Osteoblast (primary cell): ENCODE measurements at regions not wholly inside any gene's neighbourhood (a gene's known extent, or its start where the extent isn't known, plus 50 kb on each side); places are given as distances from the start of the nearest gene placed in this dataset.

ENCODE experiments used
- DNase-seq: peaks from one replicate; pipeline ENCODE4 v3.0.0; 2011; ENCODE audit warnings: low spot score, mixed read lengths; ENCODE audit not compliant: insufficient read length; ENCODE audit errors: missing footprints
- H2AFZ ChIP-seq: 2 replicates; pipeline ENCODE4 v1.6.0; 2011; ENCODE audit warnings: mild to moderate bottlenecking, low read length
- H3K27ac ChIP-seq: 2 replicates; pipeline ENCODE4 v1.5.1; 2011; ENCODE audit warnings: mild to moderate bottlenecking, low read depth, low read length, moderate library complexity
- H3K27me3 ChIP-seq: 2 replicates; pipeline ENCODE4 v1.6.0; 2012; ENCODE audit warnings: mild to moderate bottlenecking, control low read depth, inconsistent platforms, low read length, moderate library complexity; ENCODE audit not compliant: insufficient read depth
- H3K36me3 ChIP-seq: 2 replicates; pipeline ENCODE4 v1.5.1; 2011; ENCODE audit warnings: mild to moderate bottlenecking, low read length, control low read depth, moderate library complexity; ENCODE audit not compliant: insufficient read depth
- H3K4me1 ChIP-seq: 2 replicates; pipeline ENCODE4 v1.5.1; 2011; ENCODE audit warnings: mild to moderate bottlenecking, low read length, control low read depth, moderate library complexity; ENCODE audit not compliant: insufficient read depth
- H3K4me2 ChIP-seq: 2 replicates; pipeline ENCODE4 v1.6.0; 2011; ENCODE audit warnings: mild to moderate bottlenecking, low read length; ENCODE audit not compliant: insufficient read depth
- H3K4me3 ChIP-seq: fragments of 200-600 bp; sonication (generic); 3 replicates; pipeline ENCODE4 v1.5.1; 2012; ENCODE audit warnings: mild to moderate bottlenecking, low read length, inconsistent platforms; ENCODE audit not compliant: insufficient read depth
- H3K79me2 ChIP-seq: 2 replicates; pipeline ENCODE4 v1.6.0; 2012; ENCODE audit warnings: mild to moderate bottlenecking, low read length, control low read depth, inconsistent platforms; ENCODE audit not compliant: insufficient read depth
- H3K9me3 ChIP-seq: 2 replicates; pipeline ENCODE4 v1.5.1; 2011; ENCODE audit warnings: low read depth, low read length, control low read depth
- H4K20me1 ChIP-seq: 2 replicates; pipeline ENCODE4 v1.6.0; 2012; ENCODE audit warnings: mild to moderate bottlenecking, low read length, control low read depth; ENCODE audit not compliant: insufficient read depth
- TF ChIP-seq, protein P1 (sequence below): IDR thresholded peaks from 2 replicates; pipeline ENCODE4 v1.5.1; 2011; ENCODE audit warnings: mild to moderate bottlenecking, low read depth, low read length, moderate library complexity; ENCODE audit errors: extremely low read depth

DNA sequence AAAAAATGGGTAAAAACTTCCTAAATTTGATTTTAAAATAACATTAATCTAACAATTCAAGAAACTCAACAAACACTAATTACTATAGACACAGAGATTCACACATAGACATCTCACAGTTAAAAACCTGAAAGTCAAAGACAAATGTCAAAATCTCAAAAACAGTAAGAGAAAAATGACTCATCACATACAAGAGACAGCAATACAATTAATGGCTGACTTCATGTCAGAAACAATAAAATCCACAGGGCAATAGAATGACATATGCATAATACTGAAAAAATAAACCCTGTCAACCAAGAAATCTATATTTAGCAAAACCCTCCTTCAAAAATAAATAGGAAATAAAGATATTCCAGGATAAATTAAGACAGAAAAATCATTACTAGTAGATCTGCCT lies 200.4 kb downstream of the CEMIP2 start:
- Histone ChIP-seq H2AFZ (no peak overlapping the region), H3K9me3 (no peaks in the 10 kb centered on the region), H3K36me3 (no peaks in the 10 kb centered on the region), H3K27me3 (no peaks in the 10 kb centered on the region), H3K4me1 (no peaks in the 10 kb centered on the region), H3K4me3 (no peak overlapping the region), H3K4me2 (no peak overlapping the region), H3K27ac (no peak overlapping the region), H4K20me1 (no peaks in the 10 kb centered on the region), H3K79me2 (no peaks in the 10 kb centered on the region)
- DNase-seq = no peak
- TF ChIP-seq, protein P1, sequence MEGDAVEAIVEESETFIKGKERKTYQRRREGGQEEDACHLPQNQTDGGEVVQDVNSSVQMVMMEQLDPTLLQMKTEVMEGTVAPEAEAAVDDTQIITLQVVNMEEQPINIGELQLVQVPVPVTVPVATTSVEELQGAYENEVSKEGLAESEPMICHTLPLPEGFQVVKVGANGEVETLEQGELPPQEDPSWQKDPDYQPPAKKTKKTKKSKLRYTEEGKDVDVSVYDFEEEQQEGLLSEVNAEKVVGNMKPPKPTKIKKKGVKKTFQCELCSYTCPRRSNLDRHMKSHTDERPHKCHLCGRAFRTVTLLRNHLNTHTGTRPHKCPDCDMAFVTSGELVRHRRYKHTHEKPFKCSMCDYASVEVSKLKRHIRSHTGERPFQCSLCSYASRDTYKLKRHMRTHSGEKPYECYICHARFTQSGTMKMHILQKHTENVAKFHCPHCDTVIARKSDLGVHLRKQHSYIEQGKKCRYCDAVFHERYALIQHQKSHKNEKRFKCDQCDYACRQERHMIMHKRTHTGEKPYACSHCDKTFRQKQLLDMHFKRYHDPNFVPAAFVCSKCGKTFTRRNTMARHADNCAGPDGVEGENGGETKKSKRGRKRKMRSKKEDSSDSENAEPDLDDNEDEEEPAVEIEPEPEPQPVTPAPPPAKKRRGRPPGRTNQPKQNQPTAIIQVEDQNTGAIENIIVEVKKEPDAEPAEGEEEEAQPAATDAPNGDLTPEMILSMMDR = no peak

DNA sequence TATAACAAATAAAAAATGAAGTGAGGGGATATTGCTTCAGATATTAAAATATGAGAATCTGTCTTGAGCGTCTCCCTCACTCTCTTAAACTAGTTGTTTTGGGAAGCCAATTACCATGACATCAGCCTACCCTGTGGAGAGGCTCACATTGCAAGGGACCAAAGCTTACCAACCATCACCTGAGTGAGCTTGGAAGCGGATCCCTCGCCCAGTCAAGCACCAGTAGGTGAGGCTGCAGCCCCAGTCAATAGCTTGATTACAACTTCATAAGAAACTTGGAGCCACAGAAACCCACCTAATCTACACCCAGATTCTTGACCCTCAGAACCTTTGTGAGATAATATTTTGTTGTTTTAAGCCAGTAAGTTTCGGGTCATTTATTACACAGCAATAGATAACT lies 206.2 kb downstream of the CEMIP2 start:
- Histone ChIP-seq H3K36me3 (no peaks in the 10 kb centered on the region), H3K4me1 (no peaks in the 10 kb centered on the region), H3K4me2 (no peak overlapping the region), H2AFZ (no peak overlapping the region), H3K4me3 (no peak overlapping the region), H3K79me2 (no peaks in the 10 kb centered on the region), H4K20me1 (no peaks in the 10 kb centered on the region), H3K9me3 (no peaks in the 10 kb centered on the region), H3K27ac (no peak overlapping the region), H3K27me3 (no peaks in the 10 kb centered on the region)
- DNase-seq = no peak
- TF ChIP-seq, protein P1 = no peak

DNA sequence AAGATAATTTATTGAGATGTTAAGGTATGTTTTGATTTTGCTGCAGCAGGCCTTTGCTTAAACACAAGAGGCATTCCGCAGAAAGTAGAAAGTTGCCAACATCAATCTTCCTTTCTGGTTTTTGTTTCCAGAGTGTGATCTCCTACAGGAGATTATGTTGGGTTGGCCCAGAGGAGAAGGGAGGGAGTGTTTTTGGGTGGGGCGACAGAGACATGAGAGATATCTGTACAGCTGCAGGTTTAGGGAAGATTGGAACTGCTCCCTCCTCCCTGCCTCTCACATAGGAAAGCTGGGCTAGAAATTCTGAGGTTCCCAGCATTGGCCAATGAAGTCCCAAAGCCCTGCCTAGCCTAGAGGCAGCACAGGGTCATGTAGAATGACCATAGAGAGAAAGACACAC lies 211.0 kb downstream of the CEMIP2 start:
- Histone ChIP-seq H3K27me3 (no peaks in the 10 kb centered on the region), H3K9me3 (no peaks in the 10 kb centered on the region), H3K4me1 (no peaks in the 10 kb centered on the region), H3K79me2 (no peaks in the 10 kb centered on the region), H4K20me1 (no peaks in the 10 kb centered on the region), H3K27ac (no peak overlapping the region), H3K36me3 (no peaks in the 10 kb centered on the region), H2AFZ (no peak overlapping the region), H3K4me2 (no peak overlapping the region), H3K4me3 (no peak overlapping the region)
- TF ChIP-seq, protein P1 = no peak
- DNase-seq = no peak

DNA sequence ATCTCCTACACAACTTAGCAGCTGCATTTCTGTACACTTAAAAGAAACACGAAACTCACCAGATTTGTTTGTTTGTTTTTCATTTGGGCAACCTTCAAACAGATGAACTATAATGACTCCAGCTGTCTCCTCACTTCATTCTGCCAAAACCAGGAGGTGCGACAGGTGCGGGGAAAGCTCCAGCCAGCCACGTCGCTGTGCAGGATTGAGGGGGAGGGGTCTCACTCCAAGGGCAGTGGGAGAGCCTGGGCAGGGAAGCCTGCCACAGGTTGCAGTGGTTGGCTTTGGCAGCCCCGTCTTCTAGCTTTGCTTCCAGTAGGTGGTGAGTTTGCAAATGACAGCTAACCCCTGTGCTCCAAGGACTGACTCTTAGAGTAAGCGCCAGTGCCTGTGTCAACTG lies 215.8 kb downstream of the CEMIP2 start:
- Histone ChIP-seq H3K79me2 (no peaks in the 10 kb centered on the region), H3K4me2 (no peak overlapping the region), H3K27ac (no peak overlapping the region), H2AFZ (no peak overlapping the region), H3K36me3 (no peaks in the 10 kb centered on the region), H3K4me1 (no peaks in the 10 kb centered on the region), H4K20me1 (no peaks in the 10 kb centered on the region), H3K9me3 (no peaks in the 10 kb centered on the region), H3K4me3 (no peak overlapping the region), H3K27me3 (no peaks in the 10 kb centered on the region)
- DNase-seq = no peak
- TF ChIP-seq, protein P1 = no peak
